SU-DHL-6 (cell line): ENCODE measurements at regions not wholly inside any gene's neighbourhood (a gene's known extent, or its start where the extent isn't known, plus 50 kb on each side); places are given as distances from the start of the nearest gene placed in this dataset.

Experiments
- EZH2phosphoT487 ChIP-seq: fragments of 200-600 bp; sonication (generic), shearing (Covaris generic); conservative IDR thresholded peaks from 2 replicates; pipeline ENCODE4 v1.6.1; 2018; ENCODE audit warnings: mild to moderate bottlenecking, antibody characterized with exemption, low read length, moderate library complexity, mixed read lengths
- TF ChIP-seq, protein P1 (sequence below): fragments of 200-600 bp; sonication (generic); IDR thresholded peaks from one replicate; pipeline ENCODE4 v1.5.1; 2017; ENCODE audit warnings: antibody characterized with exemption, mild to moderate bottlenecking, low read length, moderate library complexity; ENCODE audit not compliant: insufficient read depth, poor library complexity, severe bottlenecking

- TF ChIP-seq, protein P1, sequence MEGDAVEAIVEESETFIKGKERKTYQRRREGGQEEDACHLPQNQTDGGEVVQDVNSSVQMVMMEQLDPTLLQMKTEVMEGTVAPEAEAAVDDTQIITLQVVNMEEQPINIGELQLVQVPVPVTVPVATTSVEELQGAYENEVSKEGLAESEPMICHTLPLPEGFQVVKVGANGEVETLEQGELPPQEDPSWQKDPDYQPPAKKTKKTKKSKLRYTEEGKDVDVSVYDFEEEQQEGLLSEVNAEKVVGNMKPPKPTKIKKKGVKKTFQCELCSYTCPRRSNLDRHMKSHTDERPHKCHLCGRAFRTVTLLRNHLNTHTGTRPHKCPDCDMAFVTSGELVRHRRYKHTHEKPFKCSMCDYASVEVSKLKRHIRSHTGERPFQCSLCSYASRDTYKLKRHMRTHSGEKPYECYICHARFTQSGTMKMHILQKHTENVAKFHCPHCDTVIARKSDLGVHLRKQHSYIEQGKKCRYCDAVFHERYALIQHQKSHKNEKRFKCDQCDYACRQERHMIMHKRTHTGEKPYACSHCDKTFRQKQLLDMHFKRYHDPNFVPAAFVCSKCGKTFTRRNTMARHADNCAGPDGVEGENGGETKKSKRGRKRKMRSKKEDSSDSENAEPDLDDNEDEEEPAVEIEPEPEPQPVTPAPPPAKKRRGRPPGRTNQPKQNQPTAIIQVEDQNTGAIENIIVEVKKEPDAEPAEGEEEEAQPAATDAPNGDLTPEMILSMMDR, result no peak
- no peak for TF ChIP-seq EZH2phosphoT487
These were observed 117.1 kb upstream of the TSC22D1 start for GRCh38 chr13:44693156-44693764.
